Fibroblast of skin of left quadriceps (primary cell): ENCODE measurements at regions not wholly inside any gene's neighbourhood (a gene's known extent, or its start where the extent isn't known, plus 50 kb on each side); places are given as distances from the start of the nearest gene placed in this dataset.

ENCODE experiments used
- DNase-seq, 2 experiments: peaks; one replicate each; pipeline ENCODE4 v3.0.0-alpha.2; 2013; ENCODE audit warnings: low read depth in 2 of 2

DNA sequence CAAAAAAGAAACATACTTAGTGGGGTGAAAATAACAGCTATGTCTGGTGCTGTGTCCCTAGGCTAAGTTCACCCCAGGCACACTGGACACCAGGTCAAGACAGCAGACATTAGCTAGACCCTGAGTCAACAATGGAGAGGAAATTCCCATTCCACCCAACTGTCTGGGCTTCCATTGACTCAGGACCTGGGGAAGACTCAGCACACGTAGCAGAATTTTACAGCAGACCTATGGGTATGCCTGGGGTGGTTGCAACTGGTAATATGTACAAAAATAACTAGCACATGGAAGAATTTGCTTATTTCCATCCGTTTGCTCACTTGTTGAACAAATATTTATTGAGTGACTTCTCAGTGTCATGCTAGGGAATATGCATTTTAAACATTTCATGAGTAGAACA is 117.0 kb downstream of the GAS1 start:
- DNase-seq: no peak

DNA sequence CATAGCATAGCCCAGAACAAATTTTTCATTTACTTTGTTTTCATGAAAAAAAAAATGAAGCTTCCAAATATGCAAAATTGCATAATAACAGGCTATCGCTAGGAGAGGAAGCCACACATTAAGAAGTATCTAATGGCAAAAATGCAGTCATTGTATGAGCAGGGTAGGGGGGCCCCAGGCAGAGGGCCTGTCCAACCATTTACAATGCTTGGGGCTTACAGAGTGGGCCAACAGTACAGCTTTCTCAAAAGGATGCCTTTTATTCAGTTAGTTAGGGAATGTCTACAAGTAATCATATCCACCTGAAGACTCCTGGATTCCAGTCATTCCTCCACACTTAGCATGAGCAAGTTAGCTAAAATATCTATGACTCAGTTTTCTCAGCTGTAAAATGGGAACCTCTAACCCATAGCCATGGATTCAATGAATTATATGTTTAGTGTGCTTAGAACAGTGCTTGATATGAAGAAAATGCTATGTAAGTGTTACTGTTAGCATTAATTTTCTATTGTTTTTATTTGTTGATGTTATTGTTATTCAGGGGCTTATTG is 117.7 kb downstream of the GAS1 start:
- DNase-seq: peak; percentile 27

DNA sequence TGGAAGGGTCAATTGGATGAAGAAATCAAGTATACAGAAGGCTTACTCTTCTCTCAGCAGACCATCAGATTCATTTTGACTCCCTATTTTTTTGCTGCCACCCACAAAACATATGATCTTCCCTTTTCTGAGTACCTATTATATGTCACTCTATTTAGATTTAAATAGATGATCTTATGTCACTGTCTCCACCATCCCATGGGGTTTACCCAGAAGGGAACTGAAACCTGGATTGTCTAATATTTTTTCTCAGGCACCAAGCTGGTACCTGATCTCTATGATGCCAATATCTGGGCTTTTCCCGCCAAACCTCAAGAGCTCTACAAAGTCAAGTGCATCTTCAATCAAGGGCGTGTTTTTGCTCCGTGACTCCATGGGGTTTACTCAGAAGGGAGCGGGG is 118.7 kb downstream of the GAS1 start:
- DNase-seq: no peak

DNA sequence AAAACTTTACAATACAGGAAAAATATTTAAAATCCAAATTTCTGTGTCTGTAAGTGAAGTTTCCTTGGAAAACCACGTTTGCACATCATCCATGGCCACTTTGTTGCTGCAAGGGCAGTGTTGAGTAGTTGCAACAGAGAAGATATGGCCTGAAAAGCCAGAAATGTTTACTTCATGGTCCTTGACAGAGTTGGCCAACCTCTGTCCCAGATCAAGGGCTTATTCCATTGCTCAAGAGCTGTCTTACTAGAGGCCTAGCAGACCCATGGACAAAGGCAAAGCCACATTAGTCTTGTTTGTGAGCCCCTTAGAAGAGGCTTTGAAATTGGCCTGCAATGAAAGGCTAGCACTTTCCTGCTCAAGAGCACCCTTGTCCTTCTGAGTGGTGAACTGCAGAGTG is 119.4 kb downstream of the GAS1 start:
- no peak for DNase-seq

DNA sequence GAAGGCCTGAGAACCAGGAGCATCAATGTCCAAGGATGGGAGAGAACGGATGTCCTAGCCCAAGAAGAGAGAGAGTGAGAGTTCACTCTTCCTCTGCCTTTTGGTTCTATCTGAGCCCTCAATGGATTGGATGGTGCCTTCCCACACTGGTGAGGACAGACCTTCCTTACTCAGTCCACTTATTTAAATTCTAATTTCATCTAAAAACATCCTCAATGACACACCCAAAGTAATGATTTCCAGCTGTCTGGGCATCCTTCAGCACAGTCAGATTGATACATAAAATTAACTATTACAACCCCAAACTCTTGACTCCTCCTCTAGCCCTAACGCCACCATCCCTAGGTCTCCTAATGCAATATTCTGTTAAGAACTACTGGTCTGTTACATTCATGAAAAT is 122.0 kb downstream of the GAS1 start:
- DNase-seq: no peak

DNA sequence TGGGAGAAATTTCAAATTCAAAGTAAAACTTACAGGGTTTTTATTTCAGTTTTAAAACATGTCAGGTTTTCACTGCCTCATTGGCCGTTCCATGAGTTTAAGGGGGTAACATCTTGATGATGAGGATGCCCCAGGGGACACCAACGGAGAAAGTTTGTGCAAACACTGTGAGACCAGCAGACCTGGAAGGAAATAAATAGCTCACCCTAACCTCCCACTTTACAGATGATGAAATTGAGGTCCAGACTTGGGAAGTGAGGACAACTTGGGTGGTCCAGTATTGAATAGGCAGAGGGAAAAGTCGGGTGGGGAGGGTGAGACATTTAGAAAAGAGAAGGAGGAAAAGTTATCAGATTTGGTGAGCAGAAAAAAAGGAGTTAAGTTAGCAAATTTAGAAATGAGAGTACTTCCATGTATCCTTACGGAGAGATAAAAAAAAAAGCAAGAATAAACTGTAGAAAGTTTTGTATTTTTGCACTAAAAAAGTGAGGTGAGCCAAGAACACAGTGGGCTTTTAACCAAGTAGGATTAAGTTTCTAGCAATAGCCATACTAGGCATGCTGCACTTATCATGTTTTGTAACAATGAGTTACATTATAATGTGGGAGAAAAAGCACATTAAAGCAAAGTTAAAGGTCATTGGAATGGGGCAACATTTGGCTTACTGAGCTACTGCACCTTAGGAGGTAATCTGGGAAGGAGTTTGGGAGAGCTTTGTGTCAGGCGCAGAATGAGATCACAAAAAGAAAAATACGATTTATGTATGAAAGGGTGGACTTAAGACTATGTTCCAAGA is 125.1 kb downstream of the GAS1 start:
- DNase-seq: no peak

DNA sequence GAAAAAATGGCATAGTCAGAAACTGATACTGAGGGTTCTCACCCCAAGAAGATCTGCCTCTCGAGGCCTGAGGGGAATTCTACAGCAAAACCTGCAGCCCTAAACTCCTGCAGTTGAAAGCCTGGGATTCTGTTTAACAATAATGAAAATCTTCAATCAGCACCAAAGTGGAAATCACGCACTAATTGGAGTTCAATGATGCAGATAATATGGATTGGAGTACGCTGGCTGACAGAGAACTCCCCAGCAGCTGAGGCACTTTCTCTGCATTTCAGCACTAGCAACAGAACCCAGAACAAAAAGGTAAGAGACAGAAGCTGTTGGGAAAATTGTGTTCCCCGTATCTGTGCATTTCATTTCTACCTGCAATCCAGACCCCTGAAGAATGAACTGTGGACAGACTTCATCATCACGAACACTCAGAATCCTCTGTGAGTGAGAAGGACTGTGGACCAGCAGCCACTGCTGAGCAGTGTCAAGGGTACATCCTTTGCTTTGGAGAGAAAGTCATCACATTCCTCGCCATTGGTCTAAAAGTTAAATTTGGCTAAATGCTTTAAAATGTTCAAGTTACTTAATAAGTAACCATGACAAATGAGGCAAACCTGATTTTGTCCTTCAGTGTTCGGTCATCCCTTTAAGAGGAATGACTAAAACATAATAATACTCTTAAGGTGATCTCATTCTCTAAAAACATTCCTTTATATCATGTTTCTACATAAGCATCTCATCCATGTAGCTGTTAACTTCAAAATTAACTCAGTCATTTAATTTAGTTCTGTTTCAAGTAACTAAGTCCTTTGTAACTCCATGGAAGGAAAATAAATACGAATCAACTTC is 126.1 kb downstream of the GAS1 start:
- DNase-seq: no peak

DNA sequence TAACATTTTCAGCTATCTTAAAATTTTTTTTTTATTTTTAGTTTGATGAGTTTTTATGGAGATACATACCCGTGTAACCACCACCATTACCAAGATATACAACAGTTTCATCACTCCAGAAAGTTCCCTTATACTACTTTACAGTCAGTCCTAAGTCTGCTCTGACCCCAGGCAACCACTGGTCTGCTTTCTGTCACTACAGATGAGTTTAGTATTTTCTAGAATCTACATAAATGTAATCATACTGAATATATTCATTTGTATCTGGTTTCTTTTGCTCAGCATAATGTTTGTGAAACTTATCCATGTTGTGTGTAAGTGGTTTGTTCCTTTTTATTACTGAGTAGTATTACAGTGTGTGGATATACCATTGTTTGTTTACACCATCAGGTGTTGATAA is 127.8 kb downstream of the GAS1 start:
- DNase-seq: no peak

DNA sequence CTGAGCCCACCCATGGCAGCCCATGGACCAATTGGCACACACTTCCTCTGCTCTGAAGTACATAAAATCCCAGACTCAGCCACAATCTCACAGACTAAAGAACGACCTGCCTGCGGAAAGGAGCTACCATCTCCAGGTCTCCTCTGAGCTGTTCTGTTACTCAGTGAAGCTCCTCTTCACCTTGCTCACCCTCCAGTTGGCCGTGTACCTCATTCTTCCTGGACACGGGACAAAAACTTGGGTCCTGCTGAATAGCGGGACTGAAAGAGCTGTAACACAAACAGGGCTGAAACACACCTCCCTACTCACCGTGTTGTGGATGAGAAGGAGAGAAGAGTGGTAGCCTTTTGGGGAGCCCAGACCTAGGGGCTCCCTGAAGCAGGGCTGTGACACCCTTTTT is 128.7 kb downstream of the GAS1 start:
- no peak for DNase-seq

DNA sequence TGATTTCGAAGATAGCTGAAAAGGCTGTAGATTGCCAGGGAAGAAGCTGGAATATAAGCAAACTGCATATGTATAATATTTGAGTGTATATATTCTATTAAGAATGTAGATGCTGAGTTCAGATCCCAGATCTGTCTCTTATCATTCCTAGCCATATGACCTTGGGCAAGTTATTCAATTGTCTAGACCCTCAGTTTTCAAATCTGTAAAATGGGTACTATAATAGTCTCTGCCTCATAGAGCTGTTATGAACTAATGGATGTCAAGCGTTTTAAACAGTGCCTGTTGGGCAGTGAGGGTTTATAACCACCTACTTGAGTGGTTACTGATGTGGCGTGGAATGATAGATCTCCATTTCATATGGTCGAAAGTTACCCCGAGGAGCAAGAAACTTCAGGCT is 130.4 kb downstream of the GAS1 start:
- DNase-seq: no peak

DNA sequence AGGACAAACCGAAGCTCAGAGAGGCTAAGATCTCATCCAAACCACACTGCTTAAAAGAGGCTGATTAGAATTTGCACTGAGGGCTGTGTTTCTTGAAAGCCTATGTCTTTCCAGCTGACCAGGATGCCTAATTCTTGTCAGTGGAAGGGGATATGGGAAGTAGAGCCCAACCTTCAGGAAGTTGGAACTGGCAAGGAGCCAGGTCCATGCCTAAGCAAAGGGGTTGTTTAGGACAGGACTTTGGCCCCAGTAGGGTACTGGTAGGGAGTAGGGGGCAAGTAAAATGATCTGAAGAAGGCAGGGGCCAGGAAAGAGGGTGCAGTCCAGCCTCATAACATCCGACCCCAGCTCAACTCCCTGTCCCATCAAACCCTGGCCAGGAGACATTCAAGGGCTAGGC is 130.9 kb downstream of the GAS1 start:
- no peak for DNase-seq

DNA sequence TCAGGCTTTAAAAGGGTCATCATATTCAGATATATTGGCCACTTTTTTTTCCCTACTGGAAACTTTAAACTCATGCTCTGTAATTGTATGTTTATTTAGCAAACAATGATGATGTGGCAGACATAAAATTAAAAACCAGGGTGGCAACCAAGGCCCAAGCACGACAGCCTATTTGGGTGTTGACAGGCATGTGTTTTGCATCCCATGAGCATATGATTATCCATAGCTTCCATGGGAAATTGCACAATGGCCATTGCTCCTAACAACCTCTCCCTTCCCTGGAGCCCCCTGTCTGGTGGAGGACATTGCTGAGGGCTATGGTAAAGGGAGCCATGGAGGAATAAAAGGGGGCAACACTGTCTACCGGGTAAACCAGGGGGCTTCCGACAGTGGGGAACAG is 134.7 kb downstream of the GAS1 start:
- DNase-seq: no peak

DNA sequence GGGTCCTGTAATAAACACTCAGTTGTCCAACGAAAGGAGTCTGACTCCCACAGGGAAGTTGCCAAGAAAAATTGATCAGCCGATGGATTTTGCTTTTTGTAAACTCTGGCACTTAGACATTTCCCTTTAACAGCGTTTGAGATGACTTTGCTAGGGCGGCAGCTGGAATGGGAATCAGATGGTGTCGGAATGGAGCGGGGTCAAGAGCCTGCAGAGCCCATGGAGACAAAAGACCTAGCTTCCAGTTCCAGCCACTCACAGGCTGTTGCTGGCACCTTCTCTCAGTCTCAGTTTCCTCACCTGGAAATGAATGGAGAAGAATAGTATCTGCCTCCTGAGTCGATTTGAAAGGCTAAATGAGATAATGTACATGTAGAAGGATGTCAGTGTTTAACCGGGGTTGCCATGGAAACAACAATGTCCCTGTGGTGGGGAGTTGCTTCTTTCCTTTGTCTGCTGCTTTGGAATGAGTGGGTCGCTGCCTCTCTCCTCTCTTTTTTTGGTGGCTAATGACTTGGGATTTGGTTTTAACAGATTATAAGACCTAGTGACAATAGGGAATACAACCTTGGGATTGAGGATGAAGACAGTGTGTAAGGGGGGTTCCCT is 137.4 kb downstream of the GAS1 start:
- DNase-seq: no peak

DNA sequence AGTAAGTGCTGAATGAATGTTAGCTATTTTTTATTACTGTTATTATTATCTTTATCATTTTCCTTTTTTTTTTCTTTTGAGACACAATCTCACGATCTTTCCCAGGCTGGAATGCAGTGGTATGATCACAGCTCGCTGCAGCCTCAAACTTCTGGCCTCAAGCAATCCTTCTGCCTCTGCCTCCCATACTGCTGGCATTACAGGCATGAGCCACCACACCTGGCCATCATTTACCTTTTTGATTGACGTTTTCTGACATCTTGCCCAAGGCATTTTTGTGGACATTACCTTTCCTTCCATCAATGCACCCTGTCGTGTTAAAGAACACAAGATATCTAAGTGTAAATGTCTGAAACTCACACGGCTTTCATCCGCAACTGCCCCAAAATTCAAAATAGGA is 138.2 kb downstream of the GAS1 start:
- no peak for DNase-seq

DNA sequence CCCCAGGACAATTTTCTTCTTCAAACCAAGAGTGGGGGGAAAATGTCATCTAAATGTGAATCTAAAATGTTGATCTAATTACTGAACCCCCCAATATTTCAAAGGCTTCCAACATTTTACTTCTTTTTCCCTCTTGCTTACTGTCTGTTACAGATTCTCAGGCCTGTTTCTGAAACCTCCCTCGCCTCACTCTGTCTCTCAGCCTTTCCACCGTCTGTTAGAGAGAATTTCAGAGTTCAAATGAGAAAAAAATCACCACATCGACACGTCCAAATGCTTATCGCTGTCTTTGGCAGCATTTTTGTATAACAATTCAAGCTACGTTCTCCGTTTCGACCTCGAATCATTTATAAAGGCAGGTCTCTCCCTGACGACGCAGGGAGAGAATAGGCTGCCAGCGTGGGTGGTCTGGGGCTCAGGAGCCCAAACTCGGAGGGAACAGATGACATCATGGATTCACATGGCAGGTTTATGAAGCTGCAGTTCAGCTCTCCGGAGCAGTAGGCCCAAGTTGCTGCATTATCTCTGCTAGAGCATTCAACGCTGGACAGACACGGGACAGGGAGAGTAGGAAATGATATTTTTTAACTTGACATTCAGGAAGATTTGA is 139.8 kb downstream of the GAS1 start:
- DNase-seq: peak in 1 of 2 experiments; percentile 25

DNA sequence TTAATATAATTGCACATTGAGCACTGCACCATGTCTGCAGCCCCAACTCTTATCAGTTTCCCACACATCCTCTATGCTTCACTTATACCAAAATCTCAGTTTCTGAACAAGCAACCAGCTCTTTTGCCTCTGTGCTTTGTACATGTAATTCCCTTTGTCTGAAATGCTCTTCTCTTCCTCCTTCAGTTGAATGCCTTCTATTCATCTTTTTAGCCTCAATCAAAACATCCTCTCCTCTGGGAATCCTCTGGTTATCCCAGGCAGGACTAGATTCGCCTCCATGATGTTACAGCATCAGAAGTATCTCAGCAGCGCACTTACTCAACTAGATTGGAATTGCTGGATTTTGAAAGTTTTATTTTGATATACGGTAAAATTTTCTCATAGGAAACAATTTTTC is 143.3 kb downstream of the GAS1 start:
- no peak for DNase-seq

DNA sequence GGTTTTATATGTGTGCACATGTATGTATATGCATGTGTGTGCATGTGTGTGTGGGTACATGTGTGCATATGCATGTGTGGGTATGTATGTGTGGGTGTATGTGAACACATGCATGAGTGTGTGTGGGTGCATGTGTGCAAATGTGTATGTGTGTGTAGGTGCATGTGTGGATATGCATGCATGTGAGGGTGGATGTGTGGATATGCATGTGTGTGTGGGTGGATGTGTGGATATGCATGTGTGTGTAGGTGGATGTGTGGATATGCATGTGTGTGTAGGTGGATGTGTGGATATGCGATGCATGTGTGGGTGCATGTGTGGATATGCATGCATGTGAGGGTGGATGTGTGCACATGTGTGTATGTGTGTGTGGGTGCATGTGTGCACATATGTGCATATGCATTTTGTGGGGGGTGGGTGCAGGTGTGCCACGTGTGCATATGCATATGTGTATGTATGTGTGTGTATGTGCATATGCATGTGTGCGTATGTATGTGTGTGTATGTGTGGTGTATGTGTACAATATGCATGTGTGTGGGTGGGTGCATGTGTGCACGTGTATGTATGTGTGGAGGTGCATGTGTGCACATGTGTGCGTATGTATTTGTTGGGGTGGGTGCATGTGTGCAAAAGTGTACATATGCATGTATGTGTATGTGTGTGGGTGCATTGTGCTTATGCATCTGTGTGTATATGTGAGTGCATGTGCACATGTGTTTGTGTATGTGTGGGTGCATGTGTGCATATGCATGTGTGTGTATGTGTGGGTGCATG is 144.2 kb downstream of the GAS1 start:
- no peak for DNase-seq

DNA sequence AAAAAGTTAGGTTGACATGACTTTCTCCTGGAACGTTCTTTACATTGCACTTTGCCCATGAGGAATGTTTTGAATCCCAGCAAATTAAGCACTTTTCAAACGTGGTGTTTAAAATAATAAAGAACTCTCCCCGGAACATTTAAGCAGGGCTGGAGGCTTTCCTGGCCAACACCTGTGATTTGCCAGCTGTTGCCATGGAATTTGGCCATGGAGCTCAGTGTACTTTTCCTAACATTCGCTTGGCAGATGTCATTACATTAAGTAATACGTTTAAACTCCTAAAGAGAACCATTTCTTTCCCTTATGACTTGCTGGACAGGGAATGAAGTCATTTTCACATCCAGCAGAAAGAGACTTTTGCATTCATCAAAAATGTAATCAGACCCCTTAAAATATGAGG is 146.1 kb downstream of the GAS1 start:
- DNase-seq: peak in 1 of 2 experiments; percentile 20

DNA sequence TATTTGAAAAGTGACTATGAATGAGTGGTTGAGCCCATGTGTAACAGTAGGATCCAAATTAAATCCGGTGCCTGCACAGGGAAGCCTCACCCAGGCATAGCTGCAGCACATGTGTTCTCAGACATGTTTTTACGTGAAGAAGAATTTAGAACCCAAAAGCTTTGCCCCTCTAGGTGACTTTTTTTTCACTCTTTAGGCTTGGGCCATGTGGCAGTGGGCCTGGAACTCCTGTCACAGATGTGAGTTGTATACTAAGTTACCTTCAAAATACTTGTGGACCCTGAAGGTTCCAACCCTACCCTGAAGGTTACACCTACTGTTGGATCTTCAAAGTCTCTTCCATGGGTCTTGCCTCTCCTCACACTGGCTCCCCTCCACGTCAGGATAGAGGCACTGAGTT is 146.6 kb downstream of the GAS1 start:
- DNase-seq: no peak

DNA sequence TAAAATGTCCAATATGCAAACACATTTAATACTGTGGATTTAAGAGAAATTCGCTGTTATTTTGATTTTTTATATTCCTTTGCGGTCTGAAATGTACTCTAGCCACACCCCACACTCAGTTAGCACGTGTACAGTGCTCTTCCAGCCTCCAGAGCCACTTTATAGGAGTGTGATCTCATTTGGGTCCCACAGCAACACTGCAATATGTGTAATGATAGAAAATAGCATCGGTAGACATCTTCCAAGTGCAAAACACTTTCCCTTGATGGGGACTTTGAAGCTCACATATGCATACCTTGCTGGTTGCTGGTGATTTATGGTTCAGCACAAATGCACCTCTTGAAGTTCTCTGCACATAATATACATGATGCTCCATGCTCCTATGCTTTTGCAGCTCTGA is 148.3 kb downstream of the GAS1 start:
- no peak for DNase-seq

DNA sequence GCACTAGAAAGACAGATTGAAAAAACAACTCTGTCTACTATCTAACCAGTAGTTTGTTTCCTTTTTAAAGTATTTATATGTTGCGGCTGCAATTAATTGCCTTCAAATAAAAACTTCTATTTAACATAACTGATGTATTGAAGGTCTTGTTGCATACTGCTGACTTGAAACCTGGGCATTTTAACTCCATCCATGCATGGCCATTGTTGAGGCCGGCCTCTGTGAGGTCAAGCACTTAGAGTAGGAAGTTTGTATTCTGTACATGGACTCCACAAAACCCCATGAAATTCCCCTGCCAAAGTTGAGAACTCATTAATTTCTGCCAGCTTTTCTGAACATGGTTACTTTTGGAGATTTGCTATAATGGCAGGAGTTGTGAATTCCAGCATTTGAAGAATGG is 150.6 kb downstream of the GAS1 start:
- DNase-seq: no peak
